ENCODE measurements at regions not wholly inside any gene's neighbourhood (a gene's known extent, or its start where the extent isn't known, plus 50 kb on each side); places are given as distances from the start of the nearest gene placed in this dataset.

DNA sequence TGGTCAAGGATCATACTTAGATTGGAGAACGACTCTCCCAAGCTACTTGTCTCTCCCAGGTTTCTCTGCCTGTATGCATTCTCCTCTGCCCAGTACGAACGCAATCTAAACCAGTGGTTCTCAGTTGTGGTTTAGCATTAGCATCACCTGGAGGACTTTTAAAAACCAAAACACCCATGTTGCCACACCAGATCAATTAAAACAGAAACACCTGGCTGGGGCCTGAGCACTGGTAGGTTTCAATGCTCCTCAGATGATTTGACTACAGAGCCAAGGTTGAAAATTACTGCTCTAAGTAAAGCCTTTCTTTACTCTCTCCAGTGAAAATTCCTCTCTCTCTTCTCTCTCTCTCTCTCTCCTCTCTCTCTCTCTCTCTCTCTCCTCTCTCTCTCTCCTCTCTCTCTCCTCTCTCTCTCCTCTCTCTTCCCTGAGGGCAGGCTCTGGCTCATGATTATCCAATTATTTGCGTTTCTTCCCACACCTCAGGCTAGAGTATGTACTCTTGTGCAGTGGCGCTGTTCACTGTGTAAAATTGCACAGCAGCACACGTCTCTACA, 153.7 kb upstream of the FGF13 start:
- TF ChIP-seq, protein P1, sequence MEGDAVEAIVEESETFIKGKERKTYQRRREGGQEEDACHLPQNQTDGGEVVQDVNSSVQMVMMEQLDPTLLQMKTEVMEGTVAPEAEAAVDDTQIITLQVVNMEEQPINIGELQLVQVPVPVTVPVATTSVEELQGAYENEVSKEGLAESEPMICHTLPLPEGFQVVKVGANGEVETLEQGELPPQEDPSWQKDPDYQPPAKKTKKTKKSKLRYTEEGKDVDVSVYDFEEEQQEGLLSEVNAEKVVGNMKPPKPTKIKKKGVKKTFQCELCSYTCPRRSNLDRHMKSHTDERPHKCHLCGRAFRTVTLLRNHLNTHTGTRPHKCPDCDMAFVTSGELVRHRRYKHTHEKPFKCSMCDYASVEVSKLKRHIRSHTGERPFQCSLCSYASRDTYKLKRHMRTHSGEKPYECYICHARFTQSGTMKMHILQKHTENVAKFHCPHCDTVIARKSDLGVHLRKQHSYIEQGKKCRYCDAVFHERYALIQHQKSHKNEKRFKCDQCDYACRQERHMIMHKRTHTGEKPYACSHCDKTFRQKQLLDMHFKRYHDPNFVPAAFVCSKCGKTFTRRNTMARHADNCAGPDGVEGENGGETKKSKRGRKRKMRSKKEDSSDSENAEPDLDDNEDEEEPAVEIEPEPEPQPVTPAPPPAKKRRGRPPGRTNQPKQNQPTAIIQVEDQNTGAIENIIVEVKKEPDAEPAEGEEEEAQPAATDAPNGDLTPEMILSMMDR (IDR thresholded peaks at IDR 0.05; ENCODE audit: low read depth, low read length), result no peak
- in situ Hi-C loops (cut with HindIII; ENCODE audit: low sequenced_read_pairs), result no loop called here
- H3K4me3 ChIP-seq (ENCODE audit: low read depth, low read length), result no peak overlapping the region
- DNase-seq (ENCODE audit: low read depth, low spot score), result no peak

- in situ Hi-C loops (cut with HindIII; ENCODE audit: low sequenced_read_pairs), result no loop called here
- TF ChIP-seq, protein P1 (IDR thresholded peaks at IDR 0.05; ENCODE audit: low read depth, low read length), result no peak
- no peak overlapping the region for H3K4me3 ChIP-seq (ENCODE audit: low read depth, low read length)
- DNase-seq (ENCODE audit: low read depth, low spot score), result no peak
Observed at GRCh38 chrX:138859421-138859820, 147.9 kb upstream of the FGF13 start.

- in situ Hi-C loops (cut with HindIII; ENCODE audit: low sequenced_read_pairs), result no loop called here
- TF ChIP-seq, protein P1 (IDR thresholded peaks at IDR 0.05; ENCODE audit: low read depth, low read length), result no peak
- no peak overlapping the region for H3K4me3 ChIP-seq (ENCODE audit: low read depth, low read length)
- DNase-seq (ENCODE audit: low read depth, low spot score), result no peak
Observed at GRCh38 chrX:138858951-138859350, 147.4 kb upstream of the FGF13 start.

GRCh38 chrX:138858438-138858837, 146.9 kb upstream of the FGF13 start:
- H3K4me3 ChIP-seq (ENCODE audit: low read depth, low read length), result no peak overlapping the region
- peak; percentile 64 for DNase-seq (ENCODE audit: low read depth, low spot score)
- in situ Hi-C loops (cut with HindIII; ENCODE audit: low sequenced_read_pairs), result no loop called here
- TF ChIP-seq, protein P1 (IDR thresholded peaks at IDR 0.05; ENCODE audit: low read depth, low read length), result no peak

DNA sequence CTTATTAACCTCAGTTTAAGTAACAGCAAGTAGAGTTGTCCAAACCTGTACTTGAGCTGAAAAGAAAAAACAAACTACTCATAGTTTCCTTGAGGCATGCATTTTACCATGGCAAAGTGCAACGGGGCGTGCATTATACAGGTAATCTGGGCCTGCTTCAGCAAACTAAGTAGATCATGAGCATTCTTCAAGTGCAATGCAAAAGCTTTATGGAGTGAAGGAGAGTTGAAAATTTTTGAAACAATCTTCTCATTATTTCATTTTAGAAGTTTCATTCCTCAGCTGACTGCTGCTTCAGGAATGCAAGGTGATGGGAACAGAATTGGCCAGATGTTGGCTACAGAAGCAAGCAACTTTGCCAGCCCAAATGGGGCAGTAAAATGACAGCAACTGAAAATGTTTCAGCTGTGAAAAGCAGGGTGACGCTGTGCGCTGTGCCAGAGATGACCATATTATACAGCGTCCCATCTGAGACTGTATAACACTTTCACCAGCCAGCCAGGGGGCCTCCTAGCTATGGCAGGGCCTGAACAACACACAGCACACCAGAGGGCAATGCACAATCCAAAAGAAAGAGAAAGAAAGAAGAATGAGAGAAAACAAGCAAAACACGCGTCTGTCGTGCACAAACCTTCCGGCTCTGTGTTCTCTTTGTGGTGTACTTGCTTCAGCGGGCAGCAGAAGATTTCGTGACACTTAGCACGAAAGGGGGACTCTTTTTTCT, 145.5 kb upstream of the FGF13 start:
- TF ChIP-seq, protein P1 (IDR thresholded peaks at IDR 0.05; ENCODE audit: low read depth, low read length), result no peak
- in situ Hi-C loops (cut with HindIII; ENCODE audit: low sequenced_read_pairs), result no loop called here

DNA sequence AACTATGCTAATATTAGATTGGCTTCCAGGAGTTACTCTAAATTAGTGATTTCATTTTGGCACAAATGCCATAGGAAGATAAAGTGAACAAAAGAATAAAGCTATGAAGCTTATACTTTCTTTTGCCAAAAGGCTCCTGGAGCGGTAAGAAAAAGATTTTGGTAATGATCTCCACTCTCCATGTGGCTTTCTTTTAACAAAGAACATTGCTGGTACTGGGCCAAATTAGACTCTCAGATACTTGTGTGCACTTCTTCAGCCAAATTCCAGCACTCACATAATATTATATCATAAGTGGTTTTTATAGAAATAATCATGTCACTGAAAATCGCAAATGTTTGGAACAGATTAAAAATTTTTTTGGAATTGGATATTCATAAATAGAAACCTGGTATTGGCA, 142.4 kb upstream of the FGF13 start:
- DNase-seq (ENCODE audit: low read depth, low spot score), result no peak
- in situ Hi-C loops (cut with HindIII; ENCODE audit: low sequenced_read_pairs), result no loop called here
- TF ChIP-seq, protein P1 (IDR thresholded peaks at IDR 0.05; ENCODE audit: low read depth, low read length), result no peak
- H3K4me3 ChIP-seq (ENCODE audit: low read depth, low read length), result no peak overlapping the region

More for the DNA sequence above, 145.5 kb upstream of the FGF13 start:
- H3K4me3 ChIP-seq (ENCODE audit: low read depth, low read length), result no peak overlapping the region
- no peak for DNase-seq (ENCODE audit: low read depth, low spot score)

Measured in astrocyte of the spinal cord (primary cell).